ENCODE measurements at regions not wholly inside any gene's neighbourhood (a gene's known extent, or its start where the extent isn't known, plus 50 kb on each side); places are given as distances from the start of the nearest gene placed in this dataset.
A peak's percentile ranks its signal among the peaks of the same experiment; 100 is the strongest.

- Histone ChIP-seq H3K79me2 (ENCODE audit: low read length) (no peaks in the 10 kb centered on the region), H3K4me3 (ENCODE audit: low read length) (no peak overlapping the region), H3K4me2 (ENCODE audit: low read depth, low read length) (no peak overlapping the region), H3K4me1 (ENCODE audit: low read length) (no peaks in the 10 kb centered on the region), H3K27me3 (replicated peaks; ENCODE audit: insufficient read depth, low read length) (no peaks in the 10 kb centered on the region), H3K27ac (ENCODE audit: low read length) (no peak overlapping the region), H4K20me1 (ENCODE audit: insufficient read depth, low read length) (no peaks in the 10 kb centered on the region; the same call in 1 of the 2 replicates), H3K36me3 (replicated peaks; ENCODE audit: insufficient read depth, low read length) (no peaks in the 10 kb centered on the region), H3K9me3 (replicated peaks; ENCODE audit: insufficient read depth, low read length) (no peaks in the 10 kb centered on the region), H2AFZ (ENCODE audit: low read length) (no peak overlapping the region), H3K9ac (ENCODE audit: low read length) (no peak overlapping the region), H3K9me2 (replicated peaks; ENCODE audit: insufficient read depth, low read length) (no peaks in the 10 kb centered on the region), H3F3A (ENCODE audit: insufficient read depth, low read length) (no peaks in the 10 kb centered on the region)
- TF ChIP-seq CTCF (IDR thresholded peaks at IDR 0.05; ENCODE audit: low read length) (no peak), EZH2 (optimal IDR thresholded peaks at IDR 0.05; ENCODE audit: low read depth, low read length) (no peak), EZH2phosphoT487 (IDR thresholded peaks at IDR 0.05; ENCODE audit: low read length) (no peak)
- no peak for DNase-seq
These were observed 1565.6 kb upstream of the LRRTM1 start for GRCh38 chr2:81870119-81870518.

GRCh38 chr2:81858998-81859397, 1554.4 kb upstream of the LRRTM1 start:
- Histone ChIP-seq H3K36me3 (replicated peaks; ENCODE audit: insufficient read depth, low read length) (no peaks in the 10 kb centered on the region), H2AFZ (ENCODE audit: low read length) (peak overlapping the region; percentile 59), H3K9me3 (replicated peaks; ENCODE audit: insufficient read depth, low read length) (no peaks in the 10 kb centered on the region), H3K79me2 (ENCODE audit: low read length) (no peaks in the 10 kb centered on the region), H3K4me2 (ENCODE audit: low read depth, low read length) (peak overlapping the region; percentile 22), H3K9me2 (replicated peaks; ENCODE audit: insufficient read depth, low read length) (no peaks in the 10 kb centered on the region), H3K27ac (ENCODE audit: low read length) (peak overlapping the region; percentile 72; the same call in 1 of the 2 replicates), H3K4me1 (ENCODE audit: low read length) (peaks cover 13% of the 10 kb centered on the region), H3K27me3 (replicated peaks; ENCODE audit: insufficient read depth, low read length) (no peaks in the 10 kb centered on the region), H3F3A (ENCODE audit: insufficient read depth, low read length) (peaks cover 12% of the 10 kb centered on the region; the same call in 1 of the 2 replicates), H3K9ac (ENCODE audit: low read length) (no peak overlapping the region), H3K4me3 (ENCODE audit: low read length) (no peak overlapping the region; the same call in 1 of the 2 replicates), H4K20me1 (ENCODE audit: insufficient read depth, low read length) (no peaks in the 10 kb centered on the region)
- TF ChIP-seq CTCF (IDR thresholded peaks at IDR 0.05; ENCODE audit: low read length) = no peak
- no peak for TF ChIP-seq EZH2phosphoT487 (IDR thresholded peaks at IDR 0.05; ENCODE audit: low read length)
- TF ChIP-seq EZH2 (optimal IDR thresholded peaks at IDR 0.05; ENCODE audit: low read depth, low read length) = no peak
- peak; percentile 59 for DNase-seq

- no peaks in the 10 kb centered on the region for H3K27me3 ChIP-seq (replicated peaks; ENCODE audit: insufficient read depth, low read length)
- H3K4me3 ChIP-seq (ENCODE audit: low read length) = no peak overlapping the region
- no peaks in the 10 kb centered on the region for H3K79me2 ChIP-seq (ENCODE audit: low read length)
- no peak overlapping the region for H3K9ac ChIP-seq (ENCODE audit: low read length)
- no peak overlapping the region for H3K27ac ChIP-seq (ENCODE audit: low read length)
- H3K9me3 ChIP-seq (replicated peaks; ENCODE audit: insufficient read depth, low read length) = no peaks in the 10 kb centered on the region
- H3K36me3 ChIP-seq (replicated peaks; ENCODE audit: insufficient read depth, low read length) = no peaks in the 10 kb centered on the region
- H3K4me2 ChIP-seq (ENCODE audit: low read depth, low read length) = no peak overlapping the region
- no peak overlapping the region for H2AFZ ChIP-seq (ENCODE audit: low read length)
- no peaks in the 10 kb centered on the region for H3F3A ChIP-seq (ENCODE audit: insufficient read depth, low read length)
- H3K4me1 ChIP-seq (ENCODE audit: low read length) = no peaks in the 10 kb centered on the region
- no peak for TF ChIP-seq EZH2phosphoT487 (IDR thresholded peaks at IDR 0.05; ENCODE audit: low read length)
- TF ChIP-seq EZH2 (optimal IDR thresholded peaks at IDR 0.05; ENCODE audit: low read depth, low read length) = no peak
- TF ChIP-seq CTCF (IDR thresholded peaks at IDR 0.05; ENCODE audit: low read length) = no peak
- DNase-seq = no peak
- no peaks in the 10 kb centered on the region for H3K9me2 ChIP-seq (replicated peaks; ENCODE audit: insufficient read depth, low read length)
- no peaks in the 10 kb centered on the region for H4K20me1 ChIP-seq (ENCODE audit: insufficient read depth, low read length)
These were observed 1548.8 kb upstream of the LRRTM1 start for GRCh38 chr2:81853341-81853740.
